IMR-90 (cell line): ENCODE measurements at regions not wholly inside any gene's neighbourhood (a gene's known extent, or its start where the extent isn't known, plus 50 kb on each side); places are given as distances from the start of the nearest gene placed in this dataset.

Experiments
- ATAC-seq: fragments of 200-7000 bp; cut with Tn5 transposase; 2 replicates; pipeline ENCODE4 v1.9.1; 2020; ENCODE audit warnings: low read depth, mild to moderate bottlenecking, moderate library complexity
- BruUV-seq: library from RNA; stranded (reverse); fragments of 400-500 nt; replicated peaks from 2 replicates; lab custom pipeline; 2021; lab: Mats Ljungman, UMichigan
- CTCF ChIA-PET: fragments of 300-600 bp; formaldehyde crosslinking; extraction: SDS; loops from one replicate; lab custom pipeline; 2021; ENCODE audit warnings: antibody characterized with exemption; lab: Yijun Ruan, JAX
- POLR2A ChIA-PET: fragments of 300-600 bp; sonication (Branson Sonifier 250); formaldehyde crosslinking; loops from one replicate; lab custom pipeline; 2022; ENCODE audit warnings: antibody characterized with exemption; ENCODE audit not compliant: unreplicated experiment; lab: Charles Lee
- DNase-seq: peaks from one replicate; pipeline ENCODE4 v3.0.0; 2013
- H2AFZ ChIP-seq: replicated peaks from 2 replicates; pipeline ENCODE3; 2013; ENCODE audit warnings: low read length, mild to moderate bottlenecking; ENCODE audit not compliant: poor library complexity
- H2AK5ac ChIP-seq: 2 replicates; pipeline ENCODE4 v1.6.1; 2013; ENCODE audit warnings: low read depth, low read length, inconsistent platforms
- H2AK9ac ChIP-seq: replicated peaks from 2 replicates; pipeline ENCODE3; 2013; ENCODE audit warnings: mild to moderate bottlenecking, low read depth, low read length, moderate library complexity; ENCODE audit not compliant: poor library complexity
- H2BK120ac ChIP-seq: 2 replicates; pipeline ENCODE4 v1.6.1; 2013; ENCODE audit warnings: low read depth, low read length, inconsistent platforms
- H2BK15ac ChIP-seq: 3 replicates; pipeline ENCODE4 v1.6.1; 2013; ENCODE audit warnings: low read depth, low read length, inconsistent platforms
- H2BK20ac ChIP-seq: 2 replicates; pipeline ENCODE4 v1.6.1; 2013; ENCODE audit warnings: low read depth, mild to moderate bottlenecking, inconsistent platforms, low read length, moderate library complexity
- H2BK5ac ChIP-seq: 2 replicates; pipeline ENCODE4 v1.6.1; 2013; ENCODE audit warnings: mild to moderate bottlenecking, low read depth, low read length, inconsistent platforms; ENCODE audit not compliant: poor library complexity, severe bottlenecking
- H3K14ac ChIP-seq: replicated peaks from 2 replicates; pipeline ENCODE4 v1.6.1; 2013; ENCODE audit warnings: low read depth, low read length, inconsistent platforms
- H3K18ac ChIP-seq: 2 replicates; pipeline ENCODE4 v1.6.1; 2013; ENCODE audit warnings: low read depth, low read length, control low read depth
- H3K23ac ChIP-seq: 2 replicates; pipeline ENCODE4 v1.6.1; 2013; ENCODE audit warnings: low read depth, low read length, inconsistent platforms
- H3K27ac ChIP-seq: 2 replicates; pipeline ENCODE4 v1.5.1; 2013; ENCODE audit warnings: mild to moderate bottlenecking, control low read depth, low read length; ENCODE audit not compliant: insufficient read depth
- H3K27me3 ChIP-seq: 2 replicates; pipeline ENCODE4 v1.6.1; 2013; ENCODE audit warnings: low read length; ENCODE audit not compliant: control insufficient read depth, insufficient read depth
- H3K36me3 ChIP-seq: 2 replicates; pipeline ENCODE4 v1.6.1; 2013; ENCODE audit warnings: low read length, mixed read lengths; ENCODE audit not compliant: control insufficient read depth, insufficient read depth
- H3K4ac ChIP-seq: 2 replicates; pipeline ENCODE4 v1.6.1; 2013; ENCODE audit warnings: low read depth, low read length, inconsistent platforms
- H3K4me1 ChIP-seq: 2 replicates; pipeline ENCODE4 v1.6.1; 2013; ENCODE audit warnings: low read length, mixed read lengths; ENCODE audit not compliant: control insufficient read depth, insufficient read depth
- H3K4me2 ChIP-seq: 2 replicates; pipeline ENCODE4 v1.6.1; 2013; ENCODE audit warnings: low read depth, mild to moderate bottlenecking, control low read depth, low read length, moderate library complexity
- H3K4me3 ChIP-seq: 2 replicates; pipeline ENCODE4 v1.5.1; 2013; ENCODE audit warnings: low read depth, mild to moderate bottlenecking, control low read depth, low read length, moderate library complexity; ENCODE audit not compliant: insufficient read depth
- H3K56ac ChIP-seq: 2 replicates; pipeline ENCODE4 v1.6.1; 2013; ENCODE audit warnings: low read length, inconsistent platforms; ENCODE audit not compliant: insufficient read depth; ENCODE audit errors: extremely low read depth
- H3K79me1 ChIP-seq, 2 experiments: 2 replicates each; pipeline ENCODE4 v1.6.1; 2013; ENCODE audit warnings: low read length in 2 of 2, inconsistent platforms in 1 of 2, low read depth in 1 of 2
- H3K9ac ChIP-seq: 2 replicates; pipeline ENCODE4 v1.6.1; 2013; ENCODE audit warnings: low read depth, low read length, control low read depth
- H3K9me1 ChIP-seq: 2 replicates; pipeline ENCODE4 v1.6.1; 2013; ENCODE audit warnings: low read length, inconsistent platforms; ENCODE audit not compliant: insufficient read depth
- H3K9me3 ChIP-seq: 2 replicates; pipeline ENCODE4 v1.6.1; 2013; ENCODE audit warnings: low read length; ENCODE audit not compliant: control insufficient read depth, insufficient read depth
- H4K20me1 ChIP-seq: 2 replicates; pipeline ENCODE4 v1.6.1; 2013; ENCODE audit warnings: low read length, inconsistent platforms; ENCODE audit not compliant: insufficient read depth
- H4K5ac ChIP-seq: 2 replicates; pipeline ENCODE4 v1.6.1; 2013; ENCODE audit warnings: mild to moderate bottlenecking, low read depth, low read length, control low read depth
- H4K8ac ChIP-seq, 2 experiments: 2 replicates each; pipeline ENCODE4 v1.6.1; 2013; ENCODE audit warnings: low read depth in 2 of 2, low read length in 2 of 2, control low read depth in 1 of 2, inconsistent platforms in 1 of 2
- H4K91ac ChIP-seq: 2 replicates; pipeline ENCODE4 v1.6.1; 2013; ENCODE audit warnings: low read depth, low read length, inconsistent platforms; ENCODE audit not compliant: insufficient read depth
- BHLHE40 ChIP-seq: fragments of 150-350 bp; IDR thresholded peaks from 2 replicates; pipeline ENCODE4 v1.6.1; 2016; ENCODE audit warnings: mild to moderate bottlenecking, low read depth, low read length
- CEBPB ChIP-seq: IDR thresholded peaks from 2 replicates; pipeline ENCODE4 v1.6.1; 2012; ENCODE audit warnings: low read depth, low read length, improper control_type of control experiment
- CHD1 ChIP-seq: IDR thresholded peaks from 2 replicates; pipeline ENCODE4 v1.6.1; 2012; ENCODE audit warnings: low read depth, low read length, improper control_type of control experiment
- CTCF ChIP-seq: conservative IDR thresholded peaks from 2 replicates; pipeline ENCODE4 v1.5.1; 2012; ENCODE audit warnings: mild to moderate bottlenecking, low read depth, low read length, improper control_type of control experiment
- ELK1 ChIP-seq: fragments of 150-350 bp; IDR thresholded peaks from 2 replicates; pipeline ENCODE4 v1.6.1; 2016; ENCODE audit warnings: low read depth, mild to moderate bottlenecking, low read length, moderate library complexity, borderline replicate concordance
- FOS ChIP-seq: fragments of 150-350 bp; IDR thresholded peaks from 2 replicates; pipeline ENCODE4 v1.6.1; 2016; ENCODE audit warnings: low read depth, low read length
- MAFK ChIP-seq: IDR thresholded peaks from 2 replicates; pipeline ENCODE4 v1.6.1; 2012; ENCODE audit warnings: low read depth, low read length, improper control_type of control experiment
- MAZ ChIP-seq: IDR thresholded peaks from 2 replicates; pipeline ENCODE4 v1.6.1; 2012; ENCODE audit warnings: low read depth, mild to moderate bottlenecking, low read length, improper control_type of control experiment, moderate library complexity, borderline replicate concordance
- MXI1 ChIP-seq: IDR thresholded peaks from 2 replicates; pipeline ENCODE4 v1.6.1; 2012; ENCODE audit warnings: low read depth, mild to moderate bottlenecking, low read length, moderate library complexity, borderline replicate concordance
- NFE2L2 ChIP-seq: fragments of 150-350 bp; IDR thresholded peaks from 2 replicates; pipeline ENCODE4 v1.6.1; 2016; ENCODE audit warnings: low read depth, mild to moderate bottlenecking, low read length
- POLR2A ChIP-seq: IDR thresholded peaks from 2 replicates; pipeline ENCODE4 v1.6.1; 2012; ENCODE audit warnings: mild to moderate bottlenecking, low read depth, low read length
- RAD21 ChIP-seq: IDR thresholded peaks from 2 replicates; pipeline ENCODE4 v1.6.1; 2012; ENCODE audit warnings: low read length, improper control_type of control experiment
- RCOR1 ChIP-seq: IDR thresholded peaks from 2 replicates; pipeline ENCODE4 v1.6.1; 2012; ENCODE audit warnings: mild to moderate bottlenecking, low read length, improper control_type of control experiment; ENCODE audit not compliant: insufficient replicate concordance
- RFX5 ChIP-seq: IDR thresholded peaks from 2 replicates; pipeline ENCODE4 v1.8.0; 2012; ENCODE audit warnings: low read depth, mild to moderate bottlenecking, low read length, moderate library complexity
- SMC3 ChIP-seq: fragments of 150-350 bp; IDR thresholded peaks from 2 replicates; pipeline ENCODE4 v1.6.1; 2016; ENCODE audit warnings: low read depth, mild to moderate bottlenecking, antibody characterized with exemption, low read length, moderate library complexity
- USF2 ChIP-seq: fragments of 150-350 bp; IDR thresholded peaks from 2 replicates; pipeline ENCODE4 v1.6.1; 2017; ENCODE audit warnings: mild to moderate bottlenecking, antibody characterized with exemption, low read length, low read depth
- WGBS, 2 experiments: methylation state at CpG; one replicate each; pipeline versions ENCODE4 v1.1.5 to v1.1.7; 2013; ENCODE audit warnings: missing lambda C conversion rate in 2 of 2; ENCODE audit not compliant: insufficient read length in 1 of 2; ENCODE audit errors: extremely low coverage in 2 of 2; 5-methylcytosine and 5-hydroxymethylcytosine counted together
- dilution Hi-C: fragments of 300-500 bp; cut with HindIII; formaldehyde crosslinking; loops from one replicate; pipeline ENCODE4 v1.14.3; 2018; ENCODE audit warnings: low sequenced_read_pairs; ENCODE audit not compliant: unreplicated experiment
- in situ Hi-C: fragments of 300-500 bp; cut with MboI; formaldehyde crosslinking; loops from 3 replicates; pipeline ENCODE4 v1.14.3; 2019; ENCODE audit warnings: low sequenced_read_pairs, inconsistent platforms, mixed read lengths
- intact Hi-C: fragments of 100-400 bp; cut with micrococcal nuclease; formaldehyde crosslinking; loops from 2 replicates; pipeline ENCODE4 v1.10.0; 2022

GRCh38 chr6:33952016-33952415 is 148.2 kb upstream of the MLN start:
- Histone ChIP-seq H3K36me3 (no peaks in the 10 kb centered on the region), H3K14ac (no peak overlapping the region), H2AFZ (no peak overlapping the region), H3K9me3 (no peaks in the 10 kb centered on the region), H3K79me1 (no peaks in the 10 kb centered on the region), H3K23ac (no peak overlapping the region), H2BK20ac (no peak overlapping the region), H2BK5ac (no peak overlapping the region), H2BK15ac (no peak overlapping the region), H4K8ac (no peak overlapping the region), H3K9ac (no peak overlapping the region), H2AK5ac (no peak overlapping the region), H4K91ac (no peak overlapping the region), H2AK9ac (no peak overlapping the region), H3K4me3 (no peak overlapping the region), H2BK120ac (no peak overlapping the region), H3K27ac (no peak overlapping the region), H3K27me3 (peaks cover 61% of the 10 kb centered on the region), H3K4ac (no peak overlapping the region), H3K4me2 (no peak overlapping the region), H3K9me1 (no peaks in the 10 kb centered on the region), H4K20me1 (no peaks in the 10 kb centered on the region), H3K4me1 (no peaks in the 10 kb centered on the region), H3K56ac (no peak overlapping the region), H3K18ac (no peak overlapping the region), H4K5ac (no peak overlapping the region)
- BruUV-seq: no TSS peak
- TF ChIP-seq USF2 (no peak), ELK1 (no peak), MXI1 (no peak), CTCF (no peak), RAD21 (no peak), NFE2L2 (no peak), RFX5 (no peak), MAFK (no peak), CHD1 (no peak), SMC3 (no peak), POLR2A (no peak), CEBPB (no peak), RCOR1 (no peak), MAZ (no peak), BHLHE40 (no peak), FOS (no peak)
- DNase-seq: no peak
- dilution Hi-C loops: no loop called here
- ChIA-PET POLR2A (no interaction called here), CTCF (no interaction called here)
- intact Hi-C loops: no loop called here
- in situ Hi-C loops: no loop called here
- 49% methylated on average over 4 of the region's 4 CpGs; no CpG with 5 or more reads in 1 of the 2 experiments for WGBS, 2 experiments
- ATAC-seq: no peak
